ENCODE measurements at regions not wholly inside any gene's neighbourhood (a gene's known extent, or its start where the extent isn't known, plus 50 kb on each side); places are given as distances from the start of the nearest gene placed in this dataset.
A peak's percentile ranks its signal among the peaks of the same experiment; 100 is the strongest.

GRCh38 chr13:31032528-31033113 lies 100.2 kb downstream of the TEX26 start (continued):
- TF ChIP-seq OSR1 (CRISPR knock-in tag; IDR thresholded peaks at IDR 0.05), result no peak
- no peak for TF ChIP-seq ZNF8 (CRISPR knock-in tag; IDR thresholded peaks at IDR 0.05)
- no peak for TF ChIP-seq SNAI2 (CRISPR knock-in tag; IDR thresholded peaks at IDR 0.05)
- TF ChIP-seq ARNTL (CRISPR knock-in tag; IDR thresholded peaks at IDR 0.05; ENCODE audit: borderline replicate concordance, low read depth), result no peak
- TF ChIP-seq BACH2 (CRISPR knock-in tag; IDR thresholded peaks at IDR 0.05; ENCODE audit: borderline replicate concordance), result no peak
- TF ChIP-seq TCF4 (CRISPR knock-in tag; IDR thresholded peaks at IDR 0.05; ENCODE audit: borderline replicate concordance), result no peak

DNA sequence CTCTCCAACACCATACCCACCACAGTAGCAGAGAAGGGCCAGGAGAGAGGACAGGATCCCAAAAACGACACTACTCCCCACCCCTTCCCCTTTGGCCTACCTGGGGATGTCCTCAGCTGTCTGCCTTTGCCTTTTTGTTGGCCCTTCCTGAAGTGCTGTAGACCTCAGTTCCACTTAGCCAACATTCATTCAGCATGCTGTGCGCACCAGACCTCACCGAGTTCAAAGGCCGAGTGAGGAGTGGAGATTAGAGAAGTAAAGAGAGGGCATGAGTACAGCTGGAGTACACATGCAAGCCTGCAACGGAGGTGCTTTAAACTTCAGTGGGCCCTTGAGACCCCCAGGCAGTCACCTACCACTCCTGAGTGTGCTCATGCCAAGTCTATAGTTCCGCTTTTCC lies 99.0 kb downstream of the TEX26 start:
- TF ChIP-seq ZNF565 (CRISPR knock-in tag; conservative IDR thresholded peaks at IDR 0.05; ENCODE audit: low read depth) (no peak), CREB5 (CRISPR knock-in tag; IDR thresholded peaks at IDR 0.05; ENCODE audit: low read depth) (no peak), GLIS3 (CRISPR knock-in tag; IDR thresholded peaks at IDR 0.05) (no peak), ESRRG (CRISPR knock-in tag; IDR thresholded peaks at IDR 0.05) (no peak), POU6F1 (CRISPR knock-in tag; IDR thresholded peaks at IDR 0.05; ENCODE audit: borderline replicate concordance, low read depth) (no peak), SNAI2 (CRISPR knock-in tag; IDR thresholded peaks at IDR 0.05) (no peak), ZNF8 (CRISPR knock-in tag; IDR thresholded peaks at IDR 0.05) (no peak), ZFP30 (CRISPR knock-in tag; IDR thresholded peaks at IDR 0.05) (no peak), OSR1 (CRISPR knock-in tag; IDR thresholded peaks at IDR 0.05) (no peak), BACH2 (CRISPR knock-in tag; IDR thresholded peaks at IDR 0.05; ENCODE audit: borderline replicate concordance) (no peak), PPARA (CRISPR knock-in tag; IDR thresholded peaks at IDR 0.05; ENCODE audit: borderline replicate concordance) (no peak), CSDC2 (CRISPR knock-in tag; IDR thresholded peaks at IDR 0.05) (no peak), ISL1 (CRISPR knock-in tag; IDR thresholded peaks at IDR 0.05) (no peak), ZC3H10 (CRISPR knock-in tag; IDR thresholded peaks at IDR 0.05) (no peak), TOX (CRISPR knock-in tag; IDR thresholded peaks at IDR 0.05; ENCODE audit: borderline replicate concordance) (no peak), TCF4 (CRISPR knock-in tag; IDR thresholded peaks at IDR 0.05; ENCODE audit: borderline replicate concordance) (no peak), CSRNP3 (CRISPR knock-in tag; IDR thresholded peaks at IDR 0.05) (no peak), ZFP3 (CRISPR knock-in tag; IDR thresholded peaks at IDR 0.05) (no peak)
- TF ChIP-seq, protein P1, sequence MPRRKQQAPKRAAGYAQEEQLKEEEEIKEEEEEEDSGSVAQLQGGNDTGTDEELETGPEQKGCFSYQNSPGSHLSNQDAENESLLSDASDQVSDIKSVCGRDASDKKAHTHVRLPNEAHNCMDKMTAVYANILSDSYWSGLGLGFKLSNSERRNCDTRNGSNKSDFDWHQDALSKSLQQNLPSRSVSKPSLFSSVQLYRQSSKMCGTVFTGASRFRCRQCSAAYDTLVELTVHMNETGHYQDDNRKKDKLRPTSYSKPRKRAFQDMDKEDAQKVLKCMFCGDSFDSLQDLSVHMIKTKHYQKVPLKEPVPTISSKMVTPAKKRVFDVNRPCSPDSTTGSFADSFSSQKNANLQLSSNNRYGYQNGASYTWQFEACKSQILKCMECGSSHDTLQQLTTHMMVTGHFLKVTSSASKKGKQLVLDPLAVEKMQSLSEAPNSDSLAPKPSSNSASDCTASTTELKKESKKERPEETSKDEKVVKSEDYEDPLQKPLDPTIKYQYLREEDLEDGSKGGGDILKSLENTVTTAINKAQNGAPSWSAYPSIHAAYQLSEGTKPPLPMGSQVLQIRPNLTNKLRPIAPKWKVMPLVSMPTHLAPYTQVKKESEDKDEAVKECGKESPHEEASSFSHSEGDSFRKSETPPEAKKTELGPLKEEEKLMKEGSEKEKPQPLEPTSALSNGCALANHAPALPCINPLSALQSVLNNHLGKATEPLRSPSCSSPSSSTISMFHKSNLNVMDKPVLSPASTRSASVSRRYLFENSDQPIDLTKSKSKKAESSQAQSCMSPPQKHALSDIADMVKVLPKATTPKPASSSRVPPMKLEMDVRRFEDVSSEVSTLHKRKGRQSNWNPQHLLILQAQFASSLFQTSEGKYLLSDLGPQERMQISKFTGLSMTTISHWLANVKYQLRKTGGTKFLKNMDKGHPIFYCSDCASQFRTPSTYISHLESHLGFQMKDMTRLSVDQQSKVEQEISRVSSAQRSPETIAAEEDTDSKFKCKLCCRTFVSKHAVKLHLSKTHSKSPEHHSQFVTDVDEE (CRISPR knock-in tag; IDR thresholded peaks at IDR 0.05), result no peak
- ATAC-seq, result no peak

GRCh38 chr13:31029102-31029501 lies 96.6 kb downstream of the TEX26 start:
- ATAC-seq, result peak; percentile 91
- TF ChIP-seq ZNF565 (CRISPR knock-in tag; conservative IDR thresholded peaks at IDR 0.05; ENCODE audit: low read depth) (peak; percentile 50; the same call in 1 of the 2 replicates), TCF4 (CRISPR knock-in tag; IDR thresholded peaks at IDR 0.05; ENCODE audit: borderline replicate concordance) (0 out of 2 replicates have a peak, but pooled peaks have one; percentile 40), ZNF8 (CRISPR knock-in tag; IDR thresholded peaks at IDR 0.05) (no peak)

- no peak for ATAC-seq
- TF ChIP-seq ZNF70 (CRISPR knock-in tag; IDR thresholded peaks at IDR 0.05) (no peak), PPARA (CRISPR knock-in tag; IDR thresholded peaks at IDR 0.05; ENCODE audit: borderline replicate concordance) (no peak), CREB5 (CRISPR knock-in tag; IDR thresholded peaks at IDR 0.05; ENCODE audit: low read depth) (no peak), ZNF565 (CRISPR knock-in tag; conservative IDR thresholded peaks at IDR 0.05; ENCODE audit: low read depth) (no peak), CSDC2 (CRISPR knock-in tag; IDR thresholded peaks at IDR 0.05) (no peak), BACH2 (CRISPR knock-in tag; IDR thresholded peaks at IDR 0.05; ENCODE audit: borderline replicate concordance) (no peak), CSRNP3 (CRISPR knock-in tag; IDR thresholded peaks at IDR 0.05) (no peak), ESRRG (CRISPR knock-in tag; IDR thresholded peaks at IDR 0.05) (no peak), ZFP3 (CRISPR knock-in tag; IDR thresholded peaks at IDR 0.05) (no peak), POU6F1 (CRISPR knock-in tag; IDR thresholded peaks at IDR 0.05; ENCODE audit: borderline replicate concordance, low read depth) (no peak), TOX (CRISPR knock-in tag; IDR thresholded peaks at IDR 0.05; ENCODE audit: borderline replicate concordance) (no peak), TCF4 (CRISPR knock-in tag; IDR thresholded peaks at IDR 0.05; ENCODE audit: borderline replicate concordance) (no peak)
Measured at GRCh38 chr13:31027136-31027535, 94.7 kb downstream of the TEX26 start.
